ENCODE measurements at regions not wholly inside any gene's neighbourhood (a gene's known extent, or its start where the extent isn't known, plus 50 kb on each side); places are given as distances from the start of the nearest gene placed in this dataset.
"Not testable (repeated sequence)": the region's sequence is repeated elsewhere in the genome, so short reads cannot be mapped to it uniquely, and the experiment has no call there.

GRCh38 chrX:93468075-93468474, 205.3 kb downstream of the NAP1L3 start:
- no peaks in the 10 kb centered on the region for H3K27me3 ChIP-seq
- DNase-seq: no peak
- H3K4me1 ChIP-seq: no peaks in the 10 kb centered on the region
- no CpG with 5 or more reads among the region's 4 CpGs for WGBS (ENCODE audit: insufficient coverage, low coverage, low lambda C conversion rate, missing lambda C conversion rate)
- H3K9me3 ChIP-seq: no peaks in the 10 kb centered on the region
- H3K27ac ChIP-seq: no peak overlapping the region
- TF ChIP-seq CTCF (IDR thresholded peaks at IDR 0.05) (no peak), POLR2A (IDR thresholded peaks at IDR 0.05) (no peak)
- ATAC-seq: no peak
- H3K36me3 ChIP-seq: no peaks in the 10 kb centered on the region
- H3K4me3 ChIP-seq: no peak overlapping the region
- intact Hi-C loops (cut with DNase I): no loop called here

GRCh38 chrX:93466383-93466782, 207.0 kb downstream of the NAP1L3 start:
- intact Hi-C loops (cut with DNase I): no loop called here
- TF ChIP-seq CTCF (IDR thresholded peaks at IDR 0.05) (no peak), POLR2A (IDR thresholded peaks at IDR 0.05) (no peak)
- 32% methylated on average over 1 of the region's 1 CpG for WGBS (ENCODE audit: insufficient coverage, low coverage, low lambda C conversion rate, missing lambda C conversion rate)
- H3K4me3 ChIP-seq: no peak overlapping the region
- ATAC-seq (no peak), DNase-seq (no peak)
- no peaks in the 10 kb centered on the region for H3K9me3 ChIP-seq
- no peaks in the 10 kb centered on the region for H3K27me3 ChIP-seq
- no peaks in the 10 kb centered on the region for H3K36me3 ChIP-seq
- no peaks in the 10 kb centered on the region for H3K4me1 ChIP-seq
- no peak overlapping the region for H3K27ac ChIP-seq

GRCh38 chrX:93461060-93461459, 212.3 kb downstream of the NAP1L3 start:
- TF ChIP-seq CTCF (IDR thresholded peaks at IDR 0.05): no peak
- TF ChIP-seq POLR2A (IDR thresholded peaks at IDR 0.05): no peak

GRCh38 chrX:93454509-93454908, 218.9 kb downstream of the NAP1L3 start:
- intact Hi-C loops (cut with DNase I): no loop called here
- ATAC-seq (no peak), DNase-seq (no peak)
- H3K27me3 ChIP-seq: peaks cover 0 to 3% of the 10 kb centered on the region in 2 donors
- no peak overlapping the region for H3K4me3 ChIP-seq
- no peak for TF ChIP-seq POLR2A (IDR thresholded peaks at IDR 0.05)
- no peak for TF ChIP-seq CTCF (IDR thresholded peaks at IDR 0.05)
- no peaks in the 10 kb centered on the region for H3K36me3 ChIP-seq
- 29% methylated on average over 1 of the region's 1 CpG for WGBS (ENCODE audit: insufficient coverage, low coverage, low lambda C conversion rate, missing lambda C conversion rate)
- H3K4me1 ChIP-seq: no peaks in the 10 kb centered on the region
- H3K9me3 ChIP-seq: no peaks in the 10 kb centered on the region
- H3K27ac ChIP-seq: no peak overlapping the region

More at GRCh38 chrX:93461060-93461459, 212.3 kb downstream of the NAP1L3 start:
- no peak for DNase-seq
- peaks cover 0 to 4% of the 10 kb centered on the region in 2 donors for H3K27me3 ChIP-seq
- H3K9me3 ChIP-seq: no peaks in the 10 kb centered on the region
- H3K27ac ChIP-seq: no peak overlapping the region
- no peak for ATAC-seq
- no peak overlapping the region for H3K4me3 ChIP-seq
- H3K4me1 ChIP-seq: no peaks in the 10 kb centered on the region
- intact Hi-C loops (cut with DNase I): no loop called here
- H3K36me3 ChIP-seq: no peaks in the 10 kb centered on the region
- WGBS (ENCODE audit: insufficient coverage, low coverage, low lambda C conversion rate, missing lambda C conversion rate): 46% methylated on average over 3 of the region's 3 CpGs

- DNase-seq; H3K4me1 ChIP-seq; H3K36me3 ChIP-seq; H3K27me3 ChIP-seq; H3K4me3 ChIP-seq; ATAC-seq; H3K27ac ChIP-seq; H3K9me3 ChIP-seq; intact Hi-C loops (cut with DNase I): not testable (repeated sequence)
- 25% methylated on average over 1 of the region's 6 CpGs for WGBS (ENCODE audit: insufficient coverage, low coverage, low lambda C conversion rate, missing lambda C conversion rate)
Measured at GRCh38 chrX:93434721-93435120, 238.7 kb downstream of the NAP1L3 start.
